ENCODE measurements at regions not wholly inside any gene's neighbourhood (a gene's known extent, or its start where the extent isn't known, plus 50 kb on each side); places are given as distances from the start of the nearest gene placed in this dataset.

DNA sequence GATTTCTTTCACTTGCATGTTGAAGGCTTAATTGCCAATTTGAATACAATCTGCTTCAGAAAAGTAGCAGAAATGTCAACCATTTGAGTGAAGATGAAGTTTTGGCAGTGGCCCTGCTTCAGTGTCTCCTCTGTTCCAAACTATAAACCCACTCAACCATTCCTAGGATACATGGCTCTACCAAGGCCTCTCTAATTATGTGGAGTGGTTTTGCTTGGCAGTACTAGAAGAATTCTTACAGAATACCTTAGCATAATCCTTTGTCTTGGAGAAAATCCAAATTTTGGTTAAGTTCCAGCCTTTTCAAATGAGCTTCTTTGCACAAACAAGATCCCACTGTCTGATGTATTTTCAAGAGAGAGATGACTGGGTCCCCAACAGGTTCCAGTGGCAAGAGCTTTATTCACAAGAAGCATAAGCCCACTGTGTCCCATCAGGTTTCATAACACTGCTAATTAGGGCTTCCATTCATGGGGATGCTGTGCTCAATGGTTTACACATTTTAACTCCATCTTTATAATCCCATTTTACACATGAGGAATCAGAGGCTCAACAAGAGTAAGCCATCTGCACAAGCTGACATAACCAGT lies 234.5 kb downstream of the IPO8 start:
- no peak for ATAC-seq
- DNase-seq: no peak
- Histone ChIP-seq H3K9me3 (no peaks in the 10 kb centered on the region), H3K27me3 (ENCODE audit: low read depth) (no peaks in the 10 kb centered on the region), H3K36me3 (no peaks in the 10 kb centered on the region), H3K4me3 (no peak overlapping the region), H3K4me1 (no peaks in the 10 kb centered on the region), H3K27ac (no peak overlapping the region)
- intact Hi-C loops (cut with DNase I): no loop called here
- TF ChIP-seq, protein P1, sequence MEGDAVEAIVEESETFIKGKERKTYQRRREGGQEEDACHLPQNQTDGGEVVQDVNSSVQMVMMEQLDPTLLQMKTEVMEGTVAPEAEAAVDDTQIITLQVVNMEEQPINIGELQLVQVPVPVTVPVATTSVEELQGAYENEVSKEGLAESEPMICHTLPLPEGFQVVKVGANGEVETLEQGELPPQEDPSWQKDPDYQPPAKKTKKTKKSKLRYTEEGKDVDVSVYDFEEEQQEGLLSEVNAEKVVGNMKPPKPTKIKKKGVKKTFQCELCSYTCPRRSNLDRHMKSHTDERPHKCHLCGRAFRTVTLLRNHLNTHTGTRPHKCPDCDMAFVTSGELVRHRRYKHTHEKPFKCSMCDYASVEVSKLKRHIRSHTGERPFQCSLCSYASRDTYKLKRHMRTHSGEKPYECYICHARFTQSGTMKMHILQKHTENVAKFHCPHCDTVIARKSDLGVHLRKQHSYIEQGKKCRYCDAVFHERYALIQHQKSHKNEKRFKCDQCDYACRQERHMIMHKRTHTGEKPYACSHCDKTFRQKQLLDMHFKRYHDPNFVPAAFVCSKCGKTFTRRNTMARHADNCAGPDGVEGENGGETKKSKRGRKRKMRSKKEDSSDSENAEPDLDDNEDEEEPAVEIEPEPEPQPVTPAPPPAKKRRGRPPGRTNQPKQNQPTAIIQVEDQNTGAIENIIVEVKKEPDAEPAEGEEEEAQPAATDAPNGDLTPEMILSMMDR (IDR thresholded peaks at IDR 0.05): no peak

DNA sequence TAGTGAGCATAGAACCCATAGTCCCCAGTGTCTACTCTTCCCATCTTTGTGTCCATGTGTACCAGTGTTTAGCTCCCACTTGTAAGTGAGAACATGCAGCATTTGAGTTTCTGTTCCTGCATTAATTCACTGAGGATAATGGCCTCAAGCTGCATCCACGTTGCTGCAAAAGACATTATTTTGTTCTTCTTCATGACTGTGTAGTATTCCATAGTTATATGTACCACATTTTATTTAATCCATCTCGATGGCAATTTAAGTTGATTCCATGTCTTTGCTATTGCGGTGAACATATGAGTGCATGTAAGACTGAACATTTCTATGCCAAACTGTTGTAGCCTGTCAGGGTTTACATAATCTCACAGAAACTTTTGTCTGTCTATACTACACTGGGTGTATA lies 237.2 kb downstream of the IPO8 start:
- no peak for DNase-seq
- Histone ChIP-seq H3K9me3 (no peaks in the 10 kb centered on the region), H3K4me1 (no peaks in the 10 kb centered on the region), H3K36me3 (no peaks in the 10 kb centered on the region), H3K27ac (no peak overlapping the region), H3K4me3 (no peak overlapping the region), H3K27me3 (ENCODE audit: low read depth) (no peaks in the 10 kb centered on the region)
- TF ChIP-seq, protein P1 (IDR thresholded peaks at IDR 0.05): no peak
- intact Hi-C loops (cut with DNase I): no loop called here
- no peak for ATAC-seq

DNA sequence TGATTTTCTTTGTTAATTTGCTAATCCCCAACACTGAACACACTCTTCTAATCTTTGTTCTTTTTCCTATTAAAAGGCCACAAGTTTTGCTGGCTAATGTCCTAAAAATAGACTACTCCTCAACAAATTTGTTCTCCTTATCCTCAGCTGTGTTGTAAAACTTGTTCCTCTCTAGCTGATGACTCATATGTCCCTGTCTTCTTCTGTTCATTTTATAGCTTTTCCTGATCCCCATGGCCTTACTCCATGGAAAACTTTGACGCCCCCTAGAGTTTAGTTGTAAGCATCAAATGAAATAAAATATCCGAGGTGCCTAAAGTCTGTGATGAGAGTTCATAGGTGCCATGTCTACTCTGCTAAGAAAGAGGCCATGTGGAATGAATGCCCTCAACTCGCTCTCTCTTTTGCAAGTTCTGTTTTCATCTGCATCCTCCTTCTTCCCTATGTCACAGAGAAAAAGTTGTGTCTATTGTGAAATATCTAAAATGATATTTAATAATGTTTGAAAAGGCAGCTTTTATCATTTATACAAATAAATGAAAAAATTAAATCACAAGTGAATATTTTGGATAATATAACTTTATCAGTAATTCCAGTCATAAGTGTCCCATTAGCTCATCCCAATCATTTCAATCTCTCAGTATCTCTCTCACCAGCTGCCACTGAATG lies 237.9 kb downstream of the IPO8 start:
- no peak for DNase-seq
- no peaks in the 10 kb centered on the region for H3K9me3 ChIP-seq
- peak in 1 of 2 donors; percentile 28 for ATAC-seq
- TF ChIP-seq, protein P1 (IDR thresholded peaks at IDR 0.05): no peak
- H3K27me3 ChIP-seq (ENCODE audit: low read depth): no peaks in the 10 kb centered on the region
- no peaks in the 10 kb centered on the region for H3K36me3 ChIP-seq
- H3K4me1 ChIP-seq: no peaks in the 10 kb centered on the region
- H3K4me3 ChIP-seq: no peak overlapping the region
- H3K27ac ChIP-seq: no peak overlapping the region
- intact Hi-C loops (cut with DNase I): no loop called here

DNA sequence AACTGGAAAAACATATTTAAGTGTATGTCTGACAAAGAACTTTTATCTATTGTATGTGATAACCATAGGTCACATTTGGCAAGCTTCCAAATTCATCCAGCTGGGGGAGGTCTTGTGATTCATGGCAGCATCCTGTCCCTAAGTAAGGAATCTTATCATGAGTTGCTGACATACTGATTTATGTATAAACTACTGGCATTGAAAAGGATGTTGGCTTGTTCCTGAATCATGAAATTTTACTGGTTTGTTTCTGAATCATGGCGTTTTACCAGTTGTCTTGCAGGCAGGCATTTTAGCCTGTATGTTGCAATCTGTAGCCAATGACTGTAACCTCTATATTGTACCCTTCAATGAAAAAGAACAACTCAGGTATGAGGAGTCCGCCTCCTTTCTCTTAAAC lies 244.8 kb downstream of the IPO8 start:
- Histone ChIP-seq H3K9me3 (peaks cover 14% of the 10 kb centered on the region), H3K36me3 (no peaks in the 10 kb centered on the region), H3K4me1 (no peaks in the 10 kb centered on the region), H3K27ac (no peak overlapping the region), H3K27me3 (ENCODE audit: low read depth) (no peaks in the 10 kb centered on the region), H3K4me3 (no peak overlapping the region)
- TF ChIP-seq, protein P1 (IDR thresholded peaks at IDR 0.05): no peak
- no peak for ATAC-seq
- DNase-seq: no peak
- intact Hi-C loops (cut with DNase I): no loop called here

DNA sequence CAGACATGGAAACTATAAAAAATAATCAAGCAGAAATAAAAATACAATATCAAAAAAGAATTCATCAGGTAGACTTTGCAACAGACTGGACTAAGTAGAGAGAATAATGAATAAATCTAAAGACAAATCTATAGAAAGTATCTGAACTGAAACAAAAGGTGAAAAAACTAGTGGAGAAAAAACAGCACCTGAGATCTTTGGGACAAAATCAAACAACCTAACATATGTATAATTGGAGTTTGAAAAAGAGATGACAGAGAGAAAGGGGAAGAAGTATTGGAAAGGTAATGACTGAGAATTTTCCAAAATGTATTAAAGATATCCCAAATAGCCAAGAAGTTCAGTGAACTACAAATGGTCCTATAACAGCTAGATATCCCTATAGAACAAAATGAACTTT lies 245.4 kb downstream of the IPO8 start:
- Histone ChIP-seq H3K4me3 (no peak overlapping the region), H3K27me3 (ENCODE audit: low read depth) (no peaks in the 10 kb centered on the region), H3K9me3 (peaks cover 14% of the 10 kb centered on the region), H3K36me3 (no peaks in the 10 kb centered on the region), H3K27ac (no peak overlapping the region), H3K4me1 (no peaks in the 10 kb centered on the region)
- ATAC-seq (no peak), DNase-seq (no peak)
- TF ChIP-seq, protein P1 (IDR thresholded peaks at IDR 0.05): no peak
- intact Hi-C loops (cut with DNase I): no loop called here

Data from lower lobe of right lung (tissue), 2 donors.